OCI-LY7 (cell line): ENCODE measurements at regions not wholly inside any gene's neighbourhood (a gene's known extent, or its start where the extent isn't known, plus 50 kb on each side); places are given as distances from the start of the nearest gene placed in this dataset.

Experiments
- BruUV-seq: library from RNA; stranded (reverse); fragments of 400-500 nt; replicated peaks from 2 replicates; lab custom pipeline; 2021; lab: Mats Ljungman, UMichigan
- CTCF ChIA-PET: fragments of 300-600 bp; sonication (Branson Sonifier 250); formaldehyde crosslinking; loops from one replicate; lab custom pipeline; 2022; ENCODE audit warnings: antibody characterized with exemption; ENCODE audit not compliant: unreplicated experiment; lab: Charles Lee
- POLR2A ChIA-PET: fragments of 300-600 bp; sonication (Branson Sonifier 250); formaldehyde crosslinking; loops from one replicate; lab custom pipeline; 2022; ENCODE audit warnings: antibody characterized with exemption; lab: Charles Lee
- DNase-seq: peaks from one replicate; pipeline ENCODE4 v3.0.0-alpha.2; 2015; ENCODE audit warnings: low spot score
- H2AFZ ChIP-seq: fragments of 200-600 bp; sonication (generic), shearing (Covaris generic); 2 replicates; pipeline ENCODE4 v1.6.1; 2014; ENCODE audit warnings: mild to moderate bottlenecking, antibody characterized with exemption, low read length, moderate library complexity
- H3K27ac ChIP-seq: fragments of 200-600 bp; sonication (generic); 2 replicates; pipeline ENCODE4 v1.5.1; 2014; ENCODE audit warnings: mixed run types, low read depth, mild to moderate bottlenecking, moderate library complexity, low read length, inconsistent platforms; ENCODE audit not compliant: poor library complexity, severe bottlenecking
- H3K36me3 ChIP-seq: fragments of 200-600 bp; sonication (generic); 2 replicates; pipeline ENCODE4 v1.6.1; 2014; ENCODE audit warnings: mild to moderate bottlenecking, antibody characterized with exemption, low read length, moderate library complexity, mixed read lengths; ENCODE audit not compliant: insufficient read depth
- H3K4me1 ChIP-seq: fragments of 200-600 bp; sonication (generic); 2 replicates; pipeline ENCODE4 v1.5.1; 2014; ENCODE audit warnings: mild to moderate bottlenecking, low read length; ENCODE audit not compliant: insufficient read depth, poor library complexity, severe bottlenecking
- H3K4me2 ChIP-seq: fragments of 200-600 bp; sonication (generic); 2 replicates; pipeline ENCODE4 v1.6.1; 2014; ENCODE audit warnings: mild to moderate bottlenecking, low read length
- H3K4me3 ChIP-seq: fragments of 200-600 bp; sonication (generic); 2 replicates; pipeline ENCODE4 v1.5.1; 2014; ENCODE audit warnings: mild to moderate bottlenecking, low read depth, low read length; ENCODE audit not compliant: poor library complexity, severe bottlenecking
- H3K79me2 ChIP-seq: fragments of 200-600 bp; sonication (generic); 2 replicates; pipeline ENCODE4 v1.6.1; 2016; ENCODE audit warnings: low read depth, mild to moderate bottlenecking, low read length, moderate library complexity, mixed read lengths; ENCODE audit not compliant: insufficient read depth
- H3K9me2 ChIP-seq: fragments of 200-600 bp; sonication (generic); 2 replicates; pipeline ENCODE4 v1.6.1; 2016; ENCODE audit warnings: mild to moderate bottlenecking, low read length, mixed read lengths; ENCODE audit not compliant: insufficient read depth
- H3K9me3 ChIP-seq: fragments of 200-600 bp; sonication (generic); 2 replicates; pipeline ENCODE4 v1.6.1; 2014; ENCODE audit warnings: mild to moderate bottlenecking, mixed run types, low read length, mixed read lengths
- H4K20me1 ChIP-seq: fragments of 200-600 bp; sonication (generic); 2 replicates; pipeline ENCODE4 v1.6.1; 2014; ENCODE audit warnings: mild to moderate bottlenecking, antibody characterized with exemption, low read length, moderate library complexity, mixed read lengths; ENCODE audit not compliant: insufficient read depth
- CTCF ChIP-seq: fragments of 200-600 bp; sonication (generic); conservative IDR thresholded peaks from 2 replicates; pipeline ENCODE4 v1.5.1; 2014; ENCODE audit warnings: mild to moderate bottlenecking, antibody characterized with exemption, low read length, moderate library complexity, mixed read lengths
- EZH2phosphoT487 ChIP-seq: fragments of 200-600 bp; sonication (generic); IDR thresholded peaks from 2 replicates; pipeline ENCODE4 v1.6.1; 2018; ENCODE audit warnings: low read depth, borderline replicate concordance, mild to moderate bottlenecking, mixed run types, antibody characterized with exemption, low read length, moderate library complexity, mixed read lengths
- intact Hi-C: fragments of 100-400 bp; cut with micrococcal nuclease; formaldehyde crosslinking; loops from one replicate; pipeline ENCODE4 v1.10.0; 2022; ENCODE audit not compliant: unreplicated experiment

DNA sequence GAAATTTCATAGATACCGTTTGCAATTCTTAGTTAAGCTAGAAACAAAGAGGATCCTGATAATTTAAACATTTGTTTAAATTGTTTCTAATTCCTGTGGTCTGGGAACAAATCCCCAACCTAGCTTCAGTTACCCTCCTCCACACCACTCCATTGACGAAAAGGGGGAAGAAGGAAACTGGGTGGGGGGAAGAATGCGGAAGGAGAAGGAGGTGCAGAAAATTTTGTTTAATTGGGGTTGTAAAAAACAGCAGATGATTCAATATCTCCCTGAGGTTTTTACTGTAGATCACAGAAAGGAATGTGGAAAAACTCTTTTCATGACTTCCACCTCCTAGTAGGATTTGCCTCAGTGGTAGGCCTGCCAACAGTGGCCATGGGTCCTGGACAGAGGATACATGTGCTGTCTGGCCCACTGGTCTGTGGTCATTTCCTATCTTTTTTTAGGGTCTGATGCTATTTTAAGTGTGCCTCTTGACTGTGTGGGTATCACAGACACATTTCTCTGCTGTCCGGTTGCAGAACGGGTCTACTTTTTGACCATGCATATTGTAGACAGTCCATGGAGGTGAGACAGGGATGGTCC, 122.9 kb upstream of the PCED1B start:
- no peak for DNase-seq
- Histone ChIP-seq H2AFZ (no peak overlapping the region), H3K4me3 (no peak overlapping the region), H3K9me3 (no peaks in the 10 kb centered on the region), H3K36me3 (no peaks in the 10 kb centered on the region), H3K79me2 (no peaks in the 10 kb centered on the region), H3K4me1 (no peaks in the 10 kb centered on the region), H3K27ac (no peak overlapping the region), H3K9me2 (no peaks in the 10 kb centered on the region), H4K20me1 (no peaks in the 10 kb centered on the region), H3K4me2 (no peak overlapping the region)
- POLR2A ChIA-PET, result interaction anchor here (1.0 kb wide), 1 partner anchor 17 kb away, joined by 3 read pairs; no protein-coding TSS in a partner anchor
- TF ChIP-seq CTCF, result no peak
- no peak for TF ChIP-seq EZH2phosphoT487
- BruUV-seq, result no TSS peak
- intact Hi-C loops, result no loop called here
- CTCF ChIA-PET, result no interaction called here

GRCh38 chr12:46958053-46958452, 121.4 kb upstream of the PCED1B start:
- no peak overlapping the region for H3K27ac ChIP-seq
- intact Hi-C loops, result no loop called here
- no peak overlapping the region for H3K4me3 ChIP-seq
- no TSS peak for BruUV-seq
- no peak for TF ChIP-seq EZH2phosphoT487
- no peak for TF ChIP-seq CTCF
- no peaks in the 10 kb centered on the region for H3K9me3 ChIP-seq
- no peaks in the 10 kb centered on the region for H3K4me1 ChIP-seq
- H3K4me2 ChIP-seq, result no peak overlapping the region
- no peaks in the 10 kb centered on the region for H4K20me1 ChIP-seq
- ChIA-PET CTCF (no interaction called here), POLR2A (interaction anchor here (1.5 kb wide), 1 partner anchor 12 kb away, joined by 4 read pairs; no protein-coding TSS in a partner anchor)
- DNase-seq, result no peak
- H3K79me2 ChIP-seq, result no peaks in the 10 kb centered on the region
- no peak overlapping the region for H2AFZ ChIP-seq
- H3K9me2 ChIP-seq, result no peaks in the 10 kb centered on the region
- no peaks in the 10 kb centered on the region for H3K36me3 ChIP-seq

GRCh38 chr12:46958599-46959290, 120.7 kb upstream of the PCED1B start:
- Histone ChIP-seq H3K9me2 (no peaks in the 10 kb centered on the region), H3K4me2 (no peak overlapping the region), H2AFZ (no peak overlapping the region), H3K4me3 (no peak overlapping the region), H3K79me2 (no peaks in the 10 kb centered on the region), H3K9me3 (no peaks in the 10 kb centered on the region), H4K20me1 (no peaks in the 10 kb centered on the region), H3K4me1 (no peaks in the 10 kb centered on the region), H3K36me3 (no peaks in the 10 kb centered on the region), H3K27ac (no peak overlapping the region)
- ChIA-PET POLR2A (interaction anchor here (1.5 kb wide), 1 partner anchor 13 kb away, joined by 4 read pairs; no protein-coding TSS in a partner anchor), CTCF (no interaction called here)
- TF ChIP-seq EZH2phosphoT487, result no peak
- TF ChIP-seq CTCF, result no peak
- no peak for DNase-seq
- intact Hi-C loops, result no loop called here
- BruUV-seq, result no TSS peak
